ENCODE measurements at regions not wholly inside any gene's neighbourhood (a gene's known extent, or its start where the extent isn't known, plus 50 kb on each side); places are given as distances from the start of the nearest gene placed in this dataset.

DNA sequence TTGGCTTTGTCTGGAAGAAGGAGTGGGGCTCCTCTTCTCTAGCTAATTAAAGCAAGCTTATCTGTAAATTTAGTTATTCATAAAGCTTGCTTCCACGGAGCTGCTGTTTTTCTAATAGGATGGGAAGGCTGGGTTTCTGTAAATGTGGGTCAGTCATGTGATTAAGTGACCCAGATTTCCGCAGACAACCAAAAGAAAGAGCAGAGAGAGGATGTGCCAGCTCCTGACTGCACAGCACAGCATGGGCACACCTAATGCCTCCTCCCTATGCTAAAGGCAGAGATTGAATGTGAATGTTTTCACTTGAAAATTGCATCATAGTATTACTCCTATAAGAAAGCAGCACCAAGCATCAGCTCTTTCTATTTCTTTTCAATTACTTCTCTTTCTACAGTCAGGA, 160.2 kb downstream of the FAT3 start:
- peak; percentile 45 for DNase-seq (ENCODE audit: low spot score)

DNA sequence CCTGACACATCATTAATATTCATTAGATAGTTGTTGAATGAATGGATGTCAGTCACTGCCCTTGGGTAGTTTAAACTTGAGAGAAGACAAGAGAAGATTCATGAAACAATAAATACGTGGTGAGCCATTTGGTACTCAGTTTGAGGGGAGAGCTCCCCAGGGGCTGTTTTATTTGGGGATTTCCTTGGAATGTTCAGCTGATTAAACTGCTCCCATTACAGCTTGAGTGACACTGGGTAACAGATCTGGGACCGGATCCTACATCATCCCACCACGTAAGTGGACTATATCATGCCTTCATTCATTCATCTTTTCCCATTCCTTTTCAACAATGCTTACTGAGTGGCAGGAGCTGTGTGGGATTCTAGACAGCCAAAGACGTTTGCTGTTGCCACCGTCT, 162.0 kb downstream of the FAT3 start:
- DNase-seq (ENCODE audit: low spot score), result no peak

DNA sequence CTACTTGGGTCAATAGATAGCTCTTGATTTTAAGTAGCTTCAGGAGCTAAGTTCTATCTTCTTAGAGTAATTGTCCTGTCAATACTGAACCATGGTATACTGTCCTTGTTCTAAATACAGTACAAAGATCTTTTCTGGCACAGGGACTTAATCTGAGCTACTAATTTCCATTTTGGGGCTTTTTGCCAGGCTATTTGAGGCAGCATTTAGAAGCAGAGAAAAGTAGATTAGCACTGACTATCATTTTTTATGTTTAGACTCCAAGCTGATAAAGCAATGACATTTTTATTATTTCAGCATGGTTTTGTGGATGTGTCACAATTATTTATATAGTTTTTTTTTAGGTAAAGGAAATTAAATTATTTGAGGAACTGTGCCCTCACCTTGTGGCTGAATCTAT, 163.2 kb downstream of the FAT3 start:
- DNase-seq (ENCODE audit: low spot score), result no peak

DNA sequence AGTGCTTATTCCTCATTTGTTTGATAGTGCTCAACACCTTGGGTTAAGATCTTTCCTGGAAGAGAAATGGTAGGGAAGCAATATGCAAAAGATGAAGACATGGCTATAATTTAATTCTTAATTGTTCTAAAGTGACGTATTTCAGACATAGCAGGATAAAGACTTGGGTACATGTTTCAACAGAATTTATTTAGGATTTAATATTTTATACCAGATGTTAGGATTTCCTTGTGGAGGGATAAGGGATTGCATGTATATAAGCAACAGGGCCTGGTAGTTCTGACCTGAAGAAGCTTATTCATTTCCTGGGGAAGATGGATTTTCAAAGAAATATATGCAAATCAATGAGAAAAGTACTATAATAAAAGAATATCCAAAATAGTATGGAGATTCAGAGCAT, 163.8 kb downstream of the FAT3 start:
- no peak for DNase-seq (ENCODE audit: low spot score)

DNA sequence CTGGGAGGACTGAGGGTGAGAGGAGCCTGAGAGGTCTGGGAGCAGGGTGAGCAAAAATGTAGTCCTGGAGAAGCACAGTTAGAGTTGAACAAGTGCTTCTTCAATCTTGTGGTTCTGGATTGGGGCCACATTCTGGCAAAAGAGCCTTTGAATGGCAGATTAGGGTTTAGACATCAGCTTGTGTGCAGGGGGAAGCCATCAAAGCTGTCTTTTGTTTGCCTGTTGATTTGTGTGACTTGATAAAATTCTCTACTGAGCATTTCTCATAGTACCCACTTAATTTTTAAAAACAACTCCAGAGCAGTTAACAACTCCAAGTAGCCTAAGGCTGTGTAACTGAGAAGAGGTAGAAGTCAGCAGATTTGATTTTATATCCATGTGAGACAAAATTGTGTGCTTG, 166.2 kb downstream of the FAT3 start:
- no peak for DNase-seq (ENCODE audit: low spot score)

DNA sequence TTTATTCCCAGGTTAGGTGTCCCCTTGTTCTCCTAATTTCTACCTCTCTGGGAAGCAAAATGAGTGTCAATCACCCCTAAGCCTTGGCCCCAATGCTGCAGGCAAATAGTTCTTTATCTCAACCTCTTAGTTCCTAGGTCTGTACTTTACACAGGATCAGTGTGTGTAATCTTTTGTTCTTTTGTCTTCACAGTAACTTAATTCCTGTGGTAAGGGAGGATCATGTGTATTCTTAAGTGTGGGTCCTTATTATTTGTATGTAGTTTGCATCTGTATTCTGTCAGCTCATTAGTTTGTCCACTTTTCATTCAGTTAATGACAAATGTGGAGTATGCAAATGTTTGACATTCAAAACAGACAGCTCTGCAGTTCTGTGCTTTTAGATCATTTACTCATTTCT, 166.7 kb downstream of the FAT3 start:
- no peak for DNase-seq (ENCODE audit: low spot score)

DNA sequence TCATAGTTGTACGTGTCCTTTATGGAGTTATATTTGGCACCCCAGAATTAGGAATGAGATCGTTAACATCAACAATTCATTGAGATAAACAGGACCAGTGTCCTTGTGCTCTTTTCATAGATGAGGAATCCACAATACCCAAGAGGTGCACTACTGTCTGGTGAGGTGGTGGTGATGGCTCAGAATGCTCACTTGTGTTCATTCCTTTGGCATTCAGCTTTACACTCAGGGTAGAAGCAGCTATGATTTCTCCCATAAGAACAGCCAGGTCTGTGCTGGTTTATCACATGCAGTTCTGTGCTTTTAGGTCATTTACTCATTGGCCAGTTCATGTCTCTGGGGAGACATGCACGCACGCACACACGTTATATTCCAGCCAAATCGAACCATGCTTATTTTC, 167.2 kb downstream of the FAT3 start:
- no peak for DNase-seq (ENCODE audit: low spot score)

DNA sequence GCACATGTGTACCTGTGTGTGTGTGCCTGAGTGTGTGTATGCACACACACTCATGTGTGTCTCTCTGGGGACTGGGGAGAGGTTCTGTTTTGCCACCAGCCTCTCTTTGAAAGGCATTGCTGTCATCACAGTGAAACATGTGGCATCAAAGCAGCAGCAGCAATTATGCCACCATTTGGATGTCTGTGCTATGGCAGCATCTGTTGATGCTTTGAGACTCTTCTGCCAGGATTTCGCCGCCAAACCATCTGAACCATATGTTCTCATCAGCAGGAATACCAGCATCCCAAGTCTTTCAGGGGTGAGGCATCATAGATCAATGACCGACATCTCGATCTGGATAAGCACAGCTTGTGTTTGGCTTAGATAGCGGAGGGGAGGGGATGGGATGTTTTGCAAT, 168.6 kb downstream of the FAT3 start:
- peak; percentile 61 for DNase-seq (ENCODE audit: low spot score)

DNA sequence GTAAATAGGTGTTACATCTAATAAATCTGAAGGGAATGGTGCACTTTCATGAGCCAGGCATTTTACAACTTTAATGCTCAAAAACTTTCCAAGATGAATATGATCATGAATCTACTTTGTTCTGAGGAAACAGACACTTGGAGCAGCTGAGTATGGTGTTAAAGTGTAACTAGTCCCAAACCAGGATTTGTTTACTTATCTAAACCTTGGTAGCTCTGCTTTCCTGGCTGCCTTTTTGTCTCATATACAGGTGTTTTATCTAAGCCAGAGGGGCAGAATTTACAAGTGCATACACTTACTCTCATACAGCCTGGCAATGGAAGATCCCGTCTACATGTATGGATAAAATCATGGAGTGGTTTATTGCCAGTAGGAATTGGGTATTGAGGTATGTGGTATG, 171.5 kb downstream of the FAT3 start:
- DNase-seq (ENCODE audit: low spot score), result no peak

DNA sequence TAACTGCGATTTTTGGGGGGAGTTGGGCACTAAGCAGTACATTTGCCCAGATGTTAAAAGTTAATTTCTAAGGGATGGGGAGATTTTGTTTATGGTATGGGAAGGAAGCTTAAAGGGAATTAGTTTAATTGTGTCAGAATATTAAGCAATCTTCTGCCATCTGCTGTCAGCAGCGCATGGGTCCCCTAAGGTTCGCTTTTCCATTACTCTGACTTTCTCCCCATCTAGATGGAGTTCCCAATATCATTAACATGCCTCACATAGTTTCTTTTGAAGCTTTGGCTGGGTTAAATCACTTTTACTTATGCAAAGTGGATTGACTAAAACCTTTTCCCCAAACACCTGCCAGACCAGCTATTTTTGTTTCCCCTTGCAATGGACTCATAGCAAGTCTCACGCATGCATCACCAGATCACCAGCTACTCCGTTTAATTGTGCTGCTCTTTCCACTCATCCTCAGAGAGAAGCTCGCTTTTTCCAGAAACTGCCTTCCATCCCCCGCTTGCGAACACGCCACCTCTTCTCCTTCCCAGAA, 172.7 kb downstream of the FAT3 start:
- no peak for DNase-seq (ENCODE audit: low spot score)

DNA sequence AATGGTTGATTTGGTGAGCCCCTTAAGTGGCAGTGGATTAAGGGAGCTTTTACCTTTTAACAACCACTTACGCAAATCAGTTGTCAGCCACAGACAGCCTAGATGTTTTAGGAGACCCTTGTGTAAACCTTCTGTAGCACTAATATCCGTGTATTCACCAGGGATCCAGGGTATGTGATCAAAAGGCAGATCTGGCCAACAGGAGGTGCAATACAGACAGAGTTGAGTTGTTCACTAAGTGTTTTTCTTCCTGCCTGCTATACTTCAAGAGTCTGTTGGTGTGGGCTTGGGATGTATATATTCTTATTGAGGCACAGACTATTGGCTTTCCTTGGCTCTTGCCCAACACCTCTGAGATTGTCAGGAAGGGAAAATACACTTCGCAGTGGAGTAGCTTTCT, 175.1 kb downstream of the FAT3 start:
- no peak for DNase-seq (ENCODE audit: low spot score)

DNA sequence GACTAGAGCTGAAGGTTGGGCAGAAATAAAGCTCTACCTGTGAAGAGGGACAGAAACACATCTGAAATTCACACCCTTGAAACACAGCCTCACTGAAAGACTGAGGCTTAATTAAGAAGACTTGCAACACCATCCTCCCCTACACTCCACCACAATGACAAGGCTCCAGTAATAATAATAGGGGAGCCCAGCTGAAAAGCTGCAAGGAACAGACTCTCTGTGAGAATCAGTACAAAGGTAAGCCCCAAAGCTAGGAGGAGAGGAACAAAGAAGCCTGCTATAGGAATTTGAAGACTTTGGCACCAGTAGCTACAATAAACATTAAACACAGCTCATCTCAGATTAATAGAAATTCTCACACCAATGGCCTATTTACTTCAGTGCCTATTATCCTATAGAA, 176.9 kb downstream of the FAT3 start:
- no peak for DNase-seq (ENCODE audit: low spot score)

DNA sequence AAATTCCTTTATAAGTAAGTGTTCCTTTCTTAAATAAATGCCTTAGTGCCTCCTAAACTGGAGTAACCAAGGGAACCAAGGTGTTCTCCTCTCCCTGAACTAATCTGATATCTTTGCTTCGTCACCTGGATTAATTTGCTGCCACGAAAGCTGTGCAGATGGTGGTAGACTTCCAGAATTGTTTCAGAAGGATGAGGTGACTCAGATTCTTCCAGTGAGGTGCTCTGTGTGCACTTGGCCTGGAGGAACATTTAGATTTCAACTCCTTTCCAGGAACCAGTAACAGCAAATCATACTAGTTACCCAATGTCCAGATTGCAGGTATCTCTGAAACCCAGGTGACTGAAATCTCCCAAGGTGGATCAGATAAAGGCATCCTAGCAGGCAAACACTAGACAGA, 181.9 kb downstream of the FAT3 start:
- DNase-seq (ENCODE audit: low spot score), result no peak

DNA sequence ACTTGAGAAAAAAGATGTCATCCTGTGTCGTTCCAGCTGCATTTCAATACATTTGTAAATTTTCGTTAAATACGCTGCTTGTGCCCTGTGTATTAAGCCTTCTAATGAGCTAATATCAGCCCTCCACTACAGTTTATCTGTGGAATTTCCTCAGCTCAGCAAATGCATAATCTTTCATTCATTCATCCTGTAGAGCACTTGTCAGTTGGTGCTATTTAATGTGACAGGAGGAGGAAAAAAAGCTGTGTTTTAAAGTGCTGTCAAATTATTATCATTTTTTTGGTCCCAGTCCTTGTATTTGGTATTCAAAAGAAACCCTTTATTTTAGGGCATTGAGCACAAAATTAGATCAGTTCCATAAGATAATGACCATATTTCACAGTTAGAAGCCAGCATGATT, 184.7 kb downstream of the FAT3 start:
- DNase-seq (ENCODE audit: low spot score), result no peak

DNA sequence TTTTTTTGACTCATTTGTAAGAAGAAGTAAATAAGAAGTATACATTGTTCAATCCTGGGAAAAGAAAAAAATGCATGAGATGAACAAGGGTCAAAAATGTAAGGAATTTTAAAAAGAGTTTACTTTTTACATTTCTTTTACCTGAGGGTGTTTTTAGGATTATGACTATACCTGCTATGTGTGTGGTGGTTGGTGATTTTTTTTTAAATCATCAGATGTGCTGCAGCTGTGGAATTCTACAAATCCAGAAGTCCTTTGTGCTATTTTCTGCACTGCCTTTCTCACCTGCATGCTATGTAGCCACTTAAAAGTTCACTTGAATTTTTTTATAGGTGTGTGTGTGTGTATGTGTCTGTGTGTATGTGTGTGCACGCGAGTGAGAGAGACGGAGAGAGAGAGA, 185.3 kb downstream of the FAT3 start:
- DNase-seq (ENCODE audit: low spot score), result no peak

DNA sequence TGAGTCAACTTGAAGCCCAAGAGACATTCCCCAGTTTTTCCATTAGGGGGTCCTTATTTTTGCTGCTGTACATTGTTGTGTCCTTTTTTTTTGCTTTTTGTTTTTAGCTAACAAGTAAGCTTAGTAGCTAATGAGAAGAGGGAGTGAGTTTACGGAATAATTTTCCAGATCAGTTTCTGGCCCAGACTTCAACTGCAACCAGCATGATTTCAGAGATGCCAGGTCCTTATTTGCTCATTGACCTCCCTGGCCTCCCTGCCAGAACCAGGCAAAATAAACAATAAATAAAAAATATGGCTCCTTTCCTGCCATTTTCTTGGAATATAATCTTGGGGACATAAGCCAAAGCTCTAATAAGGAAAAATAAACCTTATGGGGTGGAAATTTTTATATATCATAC, 185.9 kb downstream of the FAT3 start:
- DNase-seq (ENCODE audit: low spot score), result no peak

DNA sequence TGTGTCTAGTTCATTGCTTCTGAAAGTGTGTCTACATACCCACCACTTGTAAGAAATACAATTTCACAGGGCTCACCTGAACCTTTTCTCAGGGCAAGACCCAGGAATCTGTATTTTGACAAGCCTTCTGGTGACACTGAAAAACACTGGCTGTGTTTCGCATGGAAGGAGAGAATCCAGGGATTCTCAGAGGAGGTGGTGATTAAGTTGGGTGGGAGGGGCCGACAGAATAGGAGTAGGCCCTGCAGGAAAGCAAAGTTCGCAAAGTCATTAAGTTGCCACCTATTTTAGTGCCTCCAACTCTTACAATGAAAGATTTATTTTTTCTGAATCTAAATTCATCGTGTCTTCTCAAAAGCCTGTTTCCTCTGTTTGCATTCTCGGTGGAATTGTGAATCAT, 186.8 kb downstream of the FAT3 start:
- DNase-seq (ENCODE audit: low spot score), result no peak

DNA sequence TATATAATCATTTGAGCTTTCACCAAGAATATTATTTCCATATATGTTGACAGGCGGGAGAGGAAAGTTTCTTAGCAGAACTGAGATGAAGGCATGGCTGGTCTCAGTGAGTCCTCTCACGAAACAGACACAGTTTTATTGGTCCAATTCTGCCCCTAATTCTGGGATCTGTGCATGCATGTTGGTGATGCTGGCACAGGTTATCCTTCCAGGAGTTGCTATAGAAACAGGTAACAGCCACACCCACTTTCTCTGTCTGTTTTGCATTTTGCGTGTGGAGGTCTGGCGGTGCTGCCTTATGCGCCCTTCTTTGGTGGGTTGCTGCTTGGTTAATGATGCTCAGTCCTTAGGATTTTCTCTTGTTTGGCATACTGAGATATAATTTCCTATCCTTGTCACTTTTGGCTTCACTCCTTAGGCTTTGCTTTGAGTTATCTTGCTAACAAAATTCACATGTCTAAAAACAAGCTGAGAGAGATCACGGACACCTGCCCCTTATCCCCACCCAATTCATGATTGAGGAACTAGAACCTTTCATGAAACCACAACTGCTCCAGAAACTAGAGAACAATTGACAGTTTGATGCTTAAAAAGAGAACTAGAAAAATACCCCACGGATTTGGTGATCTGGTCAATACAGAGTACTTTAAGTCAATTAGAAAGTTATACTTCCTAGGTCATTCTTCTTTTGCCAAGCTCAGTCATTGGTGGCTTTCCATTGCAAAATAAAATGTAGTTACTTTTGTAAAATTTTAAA, 189.3 kb downstream of the FAT3 start:
- no peak for DNase-seq (ENCODE audit: low spot score)

DNA sequence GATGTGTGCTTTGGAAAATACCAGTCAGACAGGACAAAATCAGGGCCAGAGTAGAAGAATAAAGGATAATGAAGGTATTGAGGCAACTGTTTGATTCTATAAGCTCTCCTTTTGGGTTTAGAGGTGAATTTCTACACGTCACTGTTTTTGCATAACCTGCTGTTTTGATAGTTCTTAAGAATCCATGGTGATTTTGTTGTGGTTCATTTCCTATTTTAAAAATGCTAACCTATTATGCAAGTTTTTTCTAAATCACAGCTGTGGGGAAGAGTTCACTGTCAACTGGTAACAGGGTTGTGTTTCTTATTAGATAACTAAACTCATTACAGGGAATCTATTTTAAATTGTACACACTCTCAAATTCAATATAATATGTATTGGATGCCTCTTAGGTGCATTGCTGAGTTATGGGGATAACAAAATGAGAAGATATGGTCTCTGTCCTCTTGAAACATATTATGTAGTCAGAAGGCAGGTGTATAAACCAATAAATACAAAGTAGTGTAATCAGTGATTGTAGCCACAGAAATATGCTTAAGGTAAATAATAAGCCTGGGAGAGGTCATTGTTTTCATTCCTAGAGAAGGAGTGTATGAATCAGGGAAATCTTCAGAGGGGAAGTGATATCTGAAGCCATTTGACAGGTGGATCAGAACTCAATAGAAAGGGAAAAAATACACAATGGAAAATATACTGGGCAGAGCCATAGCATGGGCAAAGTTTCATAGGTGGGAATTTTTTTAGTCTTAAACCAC, 192.5 kb downstream of the FAT3 start:
- DNase-seq (ENCODE audit: low spot score), result no peak

DNA sequence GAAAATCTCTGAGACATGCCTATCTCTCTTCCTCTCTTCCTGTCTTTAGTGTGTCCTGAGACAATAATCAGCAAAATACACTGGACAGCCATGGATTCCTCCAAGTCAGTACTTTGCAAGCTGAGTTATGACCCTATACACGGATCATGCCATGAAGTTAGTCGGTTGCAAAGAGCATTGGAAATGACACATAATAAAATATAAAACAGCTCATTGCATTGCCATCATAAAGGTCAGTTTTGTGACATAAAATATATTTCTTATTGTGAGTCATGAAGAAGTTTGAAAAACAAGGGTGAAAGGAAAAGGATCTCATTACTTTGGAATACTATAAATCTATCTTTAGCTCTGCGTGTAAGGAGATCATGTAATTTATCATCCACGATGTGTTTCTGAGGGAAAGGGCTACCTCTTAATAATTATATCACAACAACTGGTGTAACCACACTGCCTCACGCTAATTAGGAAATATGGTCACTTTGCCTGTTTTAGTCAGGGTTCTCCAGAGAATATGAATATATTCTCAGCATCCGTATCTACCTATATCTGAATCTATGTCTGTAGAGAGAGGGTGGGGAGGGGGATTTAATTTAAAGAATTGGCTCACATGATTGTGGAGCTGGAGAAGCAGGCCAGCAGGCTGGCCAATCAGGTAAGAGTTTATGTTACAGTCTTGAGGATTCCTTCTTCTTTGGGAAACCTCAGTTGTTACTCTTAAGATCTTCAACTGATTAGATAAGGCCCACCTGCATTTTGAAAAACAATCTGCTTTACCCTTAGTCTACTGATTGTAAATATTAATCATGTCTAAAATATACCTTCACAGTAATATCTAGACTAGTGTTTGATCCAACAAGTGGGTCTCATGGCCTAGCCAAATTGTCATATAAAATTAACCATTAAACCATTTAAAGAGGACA, 198.8 kb downstream of the FAT3 start:
- DNase-seq (ENCODE audit: low spot score), result no peak

DNA sequence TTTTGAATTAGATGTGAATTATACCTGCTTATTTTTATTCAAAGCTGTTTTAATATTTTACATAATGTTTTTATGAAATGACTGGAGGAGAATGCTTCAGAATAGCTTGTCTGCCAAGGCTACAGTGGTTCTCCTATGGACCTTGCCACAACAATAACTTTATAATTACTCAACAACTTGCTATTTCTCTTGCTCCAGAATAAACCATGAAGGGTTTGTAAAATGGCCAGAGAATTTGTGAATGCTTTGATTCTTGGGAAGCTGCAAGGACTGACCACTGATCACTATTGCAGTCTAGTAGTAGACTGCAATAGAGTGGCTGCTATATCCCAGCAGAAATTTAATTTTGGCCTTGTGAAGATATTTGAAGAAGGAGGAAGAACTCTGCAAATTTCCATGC, 199.7 kb downstream of the FAT3 start:
- DNase-seq (ENCODE audit: low spot score), result no peak

DNA sequence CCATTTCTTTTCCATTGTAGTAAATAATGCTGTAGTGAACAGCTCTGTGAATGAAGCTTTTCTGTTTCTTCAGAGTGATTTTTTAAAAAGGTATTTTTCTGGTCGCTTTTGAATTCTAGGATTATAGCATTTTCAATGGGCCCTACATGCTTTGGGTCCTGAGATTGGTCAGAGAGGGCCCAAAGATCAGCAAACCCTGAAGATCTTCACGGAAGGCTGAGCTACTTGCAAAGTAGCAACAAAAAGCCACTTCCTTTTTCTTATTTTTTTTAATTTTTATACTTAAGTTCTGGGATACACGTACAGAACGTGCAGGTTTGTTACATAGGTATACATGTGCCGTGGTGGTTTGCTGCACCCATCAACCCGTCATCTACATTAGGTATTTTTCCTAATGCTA, 200.5 kb downstream of the FAT3 start:
- no peak for DNase-seq (ENCODE audit: low spot score)

DNA sequence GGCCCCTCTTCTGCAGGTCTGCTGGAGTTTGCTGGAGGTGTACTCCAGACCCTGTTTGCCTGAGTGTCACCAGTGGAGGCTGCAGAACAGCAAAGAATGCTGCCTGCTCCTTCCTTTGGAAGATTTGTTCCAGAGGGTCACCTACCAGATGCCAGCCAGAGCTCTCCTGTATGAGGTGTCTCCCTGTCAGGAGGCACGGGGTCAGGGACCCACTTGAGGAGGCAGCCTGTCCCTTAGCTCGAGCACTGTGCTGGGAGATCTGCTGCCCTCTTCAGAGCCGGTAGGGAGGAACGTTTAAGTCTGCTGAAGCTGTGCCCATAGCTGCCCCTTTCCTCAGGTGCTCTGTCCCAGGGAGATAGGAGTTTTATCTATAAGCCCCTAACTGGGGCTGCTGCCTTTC, 207.9 kb downstream of the FAT3 start:
- no peak for DNase-seq (ENCODE audit: low spot score)

Measured in Ammon's horn (tissue), 1 donor.